HG03135 (cell line): ENCODE measurements at regions not wholly inside any gene's neighbourhood (a gene's known extent, or its start where the extent isn't known, plus 50 kb on each side); places are given as distances from the start of the nearest gene placed in this dataset.

ENCODE experiments used
- ATAC-seq: cut with Tn5 transposase; IDR thresholded peaks from one replicate; pipeline ENCODE4 v1.9.1; 2021; ENCODE audit warnings: mild to moderate bottlenecking, moderate library complexity; ENCODE audit not compliant: unreplicated experiment

- ATAC-seq: no peak
Observed at GRCh38 chr6:164842085-164842484, 467.3 kb downstream of the C6orf118 start.

GRCh38 chr6:164838068-164838615 lies 471.3 kb downstream of the C6orf118 start:
- no peak for ATAC-seq

DNA sequence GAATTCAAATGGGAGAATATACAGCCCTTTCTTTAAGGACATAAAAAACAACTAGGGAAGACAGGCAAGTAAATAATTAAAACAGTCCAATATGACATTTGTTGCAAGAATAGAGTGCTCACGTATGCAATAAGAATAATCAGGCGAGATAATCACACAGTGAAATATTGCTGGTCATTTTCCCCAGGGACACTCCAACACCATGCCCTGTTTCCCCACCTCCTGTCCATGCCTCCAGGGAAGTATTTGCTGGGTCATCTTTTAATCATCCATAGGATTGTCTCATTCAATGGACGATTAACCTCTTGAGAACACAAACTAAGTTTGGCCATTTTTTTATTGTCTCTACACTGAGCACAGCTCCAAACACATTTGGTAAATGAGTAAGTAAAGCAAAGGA lies 472.9 kb downstream of the C6orf118 start:
- ATAC-seq: no peak

GRCh38 chr6:164832410-164832809 lies 477.0 kb downstream of the C6orf118 start:
- no peak for ATAC-seq

DNA sequence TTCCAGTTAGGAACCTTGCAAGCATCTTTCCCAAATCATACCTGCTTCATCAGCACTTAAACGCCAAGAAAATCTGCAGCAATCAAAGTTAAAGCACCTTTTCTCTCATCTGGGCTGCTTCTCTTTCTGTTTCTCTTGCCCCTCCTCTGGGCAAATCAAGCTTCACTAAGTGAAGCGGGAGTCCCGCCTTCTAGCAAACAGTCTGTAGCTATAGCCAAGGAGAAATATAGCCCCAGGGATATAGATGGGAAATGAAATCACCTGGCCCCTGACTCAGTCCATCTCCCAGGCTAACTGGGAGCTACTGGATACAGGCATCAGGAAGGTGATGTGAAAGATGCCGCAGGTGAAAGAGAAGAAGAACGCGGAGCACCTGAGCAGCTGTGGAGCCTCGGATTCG lies 481.9 kb downstream of the C6orf118 start:
- no peak for ATAC-seq

- no peak for ATAC-seq
Observed at GRCh38 chr6:164826831-164827468, 482.5 kb downstream of the C6orf118 start.

DNA sequence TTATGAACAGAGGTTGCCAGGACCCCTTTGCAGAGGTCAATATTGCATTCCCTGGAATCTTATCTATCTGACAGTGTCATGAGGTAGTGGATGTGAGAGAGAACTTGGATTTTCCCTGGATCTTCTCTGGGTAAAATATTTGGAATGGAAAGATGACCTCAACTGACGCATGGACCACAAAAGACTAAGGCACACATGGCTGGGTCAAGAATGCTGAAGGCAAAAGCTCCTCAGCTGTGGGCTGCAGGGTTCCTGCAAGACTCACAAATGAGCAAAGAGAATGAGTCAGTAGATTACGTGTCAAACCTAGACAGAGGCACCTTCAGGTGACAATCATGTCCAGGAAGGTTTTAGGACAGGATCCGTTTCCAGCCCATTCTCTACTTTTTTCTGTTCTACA lies 484.0 kb downstream of the C6orf118 start:
- ATAC-seq: no peak

DNA sequence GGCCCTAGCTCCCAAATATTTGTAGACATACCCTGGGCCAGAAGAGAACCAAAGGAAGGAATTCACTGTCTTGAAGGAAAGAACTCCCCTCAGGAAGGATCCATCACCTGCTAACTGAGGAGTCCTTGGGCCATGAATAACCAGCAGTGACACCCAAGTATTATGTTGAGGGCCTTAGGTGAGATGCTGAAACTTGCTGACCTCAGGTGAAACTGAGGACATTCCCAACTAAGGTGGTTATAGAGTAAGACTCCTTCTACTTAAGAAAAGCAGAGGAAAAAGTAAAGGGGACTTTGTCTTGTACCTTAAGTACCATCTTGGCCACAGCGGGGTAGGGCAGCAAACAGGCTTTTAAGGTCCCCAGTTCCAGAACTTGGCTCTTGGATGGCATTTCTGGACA lies 491.7 kb downstream of the C6orf118 start:
- ATAC-seq: no peak

DNA sequence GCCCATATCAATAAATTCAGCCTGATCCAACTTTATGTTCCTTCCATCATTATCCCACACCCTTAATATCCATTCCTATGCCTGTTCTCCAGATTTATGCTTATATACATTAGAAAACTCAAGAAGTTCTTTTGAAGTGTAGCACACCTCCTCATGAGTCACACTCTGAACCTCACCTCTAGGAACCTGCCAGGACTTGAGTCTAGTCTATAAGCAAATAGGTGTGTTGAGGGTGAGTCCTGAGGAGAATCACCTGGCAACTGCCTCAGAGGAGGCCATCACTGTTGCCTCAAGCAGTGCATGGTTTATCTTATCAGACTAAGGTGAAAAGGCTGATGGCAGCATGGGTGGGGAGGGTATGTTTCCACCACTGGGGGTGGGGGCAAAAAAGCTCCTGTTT lies 496.7 kb downstream of the C6orf118 start:
- no peak for ATAC-seq

DNA sequence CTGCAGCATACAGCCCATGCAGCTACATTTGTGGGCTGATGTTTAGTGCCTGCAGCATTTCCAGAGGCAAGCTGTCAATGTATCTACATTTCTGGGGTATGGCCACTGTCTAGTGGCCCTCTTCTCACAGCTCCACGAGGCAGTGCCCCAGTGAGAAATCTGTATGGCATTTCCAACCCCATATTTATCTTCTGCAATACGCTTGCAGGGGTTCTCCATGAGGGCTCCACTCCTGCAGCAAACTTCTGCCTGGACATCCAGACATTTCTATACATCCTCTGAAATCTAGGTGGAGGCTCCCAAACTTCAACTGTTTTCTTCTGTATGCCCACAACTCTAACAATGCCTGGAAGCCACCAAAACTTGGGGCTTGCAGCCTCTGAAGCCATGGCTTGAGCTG lies 502.3 kb downstream of the C6orf118 start:
- ATAC-seq: no peak

DNA sequence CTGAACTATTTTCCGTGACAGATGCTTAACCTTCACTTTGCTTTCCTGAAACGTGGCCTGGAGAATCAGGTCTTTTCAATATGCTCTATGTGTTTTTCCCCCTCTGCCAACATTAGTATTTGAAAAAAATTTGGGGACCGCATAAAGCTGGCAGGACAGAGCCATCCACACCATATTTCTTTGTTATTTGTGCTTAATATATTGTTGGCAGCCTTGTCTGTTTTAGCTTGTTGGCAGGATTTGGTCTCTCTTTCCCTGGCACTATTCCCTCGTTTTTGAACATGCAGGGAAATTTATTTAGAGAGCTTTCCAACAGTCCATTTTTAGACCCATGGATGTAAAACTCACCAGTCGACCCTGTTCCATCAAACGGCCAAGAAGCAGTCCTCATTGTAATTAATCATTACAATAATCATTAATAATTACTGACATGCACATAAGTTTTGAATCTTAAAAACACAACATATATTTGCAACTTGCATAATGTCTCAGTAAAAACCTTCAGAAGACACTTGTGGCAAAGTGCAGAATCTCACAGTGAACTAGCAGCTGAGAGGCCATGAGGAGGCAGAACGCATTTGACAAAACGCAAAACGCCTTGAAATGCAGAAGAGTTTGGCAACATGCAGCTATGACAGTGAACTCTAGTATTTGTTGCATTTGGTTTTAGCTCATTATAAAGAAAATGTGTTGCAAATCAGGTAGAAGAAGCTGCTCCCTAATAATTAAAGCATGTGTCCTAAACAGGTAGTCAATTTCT lies 514.2 kb downstream of the C6orf118 start:
- no peak for ATAC-seq

DNA sequence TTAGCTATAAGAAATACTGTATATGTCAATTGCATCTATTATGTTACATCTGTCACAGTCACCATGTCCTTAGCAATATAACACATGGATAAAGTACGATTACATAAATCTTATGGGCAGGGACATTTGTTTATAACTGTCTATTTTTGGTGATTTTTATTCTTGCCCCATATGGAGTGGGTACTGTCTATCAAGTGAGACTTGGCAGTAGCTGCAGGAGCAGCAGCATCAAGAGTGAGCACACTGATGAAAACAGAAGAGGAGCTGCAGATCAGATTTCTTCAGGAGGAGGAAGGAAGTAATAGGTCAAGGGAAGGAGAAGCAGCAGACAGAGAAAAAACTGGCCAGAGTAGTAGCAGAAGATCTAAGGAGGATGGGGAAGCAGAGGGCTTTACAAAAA lies 516.7 kb downstream of the C6orf118 start:
- no peak for ATAC-seq

DNA sequence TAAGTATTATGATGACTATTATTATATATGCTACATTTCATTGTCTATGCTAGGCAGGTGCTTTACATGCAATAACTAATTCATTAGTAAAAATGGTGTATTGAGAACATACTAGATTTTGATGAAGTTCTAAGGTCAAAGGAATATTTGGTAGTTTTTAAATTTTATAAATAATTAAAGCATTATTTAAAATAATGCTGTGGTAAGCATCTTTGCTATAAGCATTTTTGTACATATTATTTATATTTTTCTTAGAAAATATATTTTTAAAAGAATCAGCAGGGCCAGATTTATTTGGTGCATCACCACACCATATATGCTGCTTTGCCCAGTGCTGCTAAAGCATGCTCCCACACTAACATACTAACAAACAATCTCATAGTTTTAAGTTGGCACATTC lies 517.9 kb downstream of the C6orf118 start:
- no peak for ATAC-seq

GRCh38 chr6:164763788-164764187 lies 545.6 kb downstream of the C6orf118 start:
- ATAC-seq: no peak

- ATAC-seq: no peak
Observed at GRCh38 chr6:164757451-164757850, 552.0 kb downstream of the C6orf118 start.

DNA sequence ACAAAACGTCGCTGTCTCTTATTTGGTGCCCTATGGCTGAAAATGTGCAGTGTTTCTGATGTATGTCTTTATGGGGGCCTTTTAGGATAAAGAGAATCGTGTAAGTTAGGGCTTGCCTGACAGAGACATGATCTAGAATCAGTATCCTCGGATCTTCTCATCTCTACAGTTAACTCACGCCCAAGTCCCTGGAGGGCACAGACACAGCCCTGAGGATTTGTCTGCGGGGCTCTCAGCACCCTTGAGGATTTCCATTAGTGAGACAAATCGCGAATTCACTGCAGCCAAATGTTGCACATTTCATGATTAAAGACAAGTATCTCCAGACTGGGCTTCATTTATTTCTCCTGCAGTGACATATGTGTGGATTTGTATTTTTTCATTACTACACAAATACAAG lies 552.7 kb downstream of the C6orf118 start:
- ATAC-seq: no peak

GRCh38 chr6:164756142-164756541 lies 553.3 kb downstream of the C6orf118 start:
- no peak for ATAC-seq

GRCh38 chr6:164753517-164753916 lies 555.9 kb downstream of the C6orf118 start:
- no peak for ATAC-seq

- ATAC-seq: no peak
Observed at GRCh38 chr6:164751395-164751794, 558.0 kb downstream of the C6orf118 start.

DNA sequence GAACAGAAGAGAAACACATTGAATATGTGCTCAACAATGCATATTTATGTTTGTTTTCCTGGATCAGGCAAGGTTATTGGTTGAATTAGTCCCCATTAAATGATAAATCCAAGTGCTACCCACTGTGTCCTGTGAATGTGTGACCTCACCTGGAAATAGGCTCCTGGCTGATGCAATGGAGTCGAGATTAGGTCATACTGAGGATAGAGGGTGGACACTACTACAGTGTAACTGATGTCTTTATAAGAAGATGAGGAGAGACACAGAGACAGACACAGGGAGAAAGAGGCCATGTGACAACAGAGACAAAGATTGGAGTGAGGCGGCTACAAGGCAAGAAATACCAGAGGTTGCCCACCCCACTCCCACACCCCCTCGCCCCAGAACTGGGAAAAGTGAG lies 559.3 kb downstream of the C6orf118 start:
- ATAC-seq: no peak

DNA sequence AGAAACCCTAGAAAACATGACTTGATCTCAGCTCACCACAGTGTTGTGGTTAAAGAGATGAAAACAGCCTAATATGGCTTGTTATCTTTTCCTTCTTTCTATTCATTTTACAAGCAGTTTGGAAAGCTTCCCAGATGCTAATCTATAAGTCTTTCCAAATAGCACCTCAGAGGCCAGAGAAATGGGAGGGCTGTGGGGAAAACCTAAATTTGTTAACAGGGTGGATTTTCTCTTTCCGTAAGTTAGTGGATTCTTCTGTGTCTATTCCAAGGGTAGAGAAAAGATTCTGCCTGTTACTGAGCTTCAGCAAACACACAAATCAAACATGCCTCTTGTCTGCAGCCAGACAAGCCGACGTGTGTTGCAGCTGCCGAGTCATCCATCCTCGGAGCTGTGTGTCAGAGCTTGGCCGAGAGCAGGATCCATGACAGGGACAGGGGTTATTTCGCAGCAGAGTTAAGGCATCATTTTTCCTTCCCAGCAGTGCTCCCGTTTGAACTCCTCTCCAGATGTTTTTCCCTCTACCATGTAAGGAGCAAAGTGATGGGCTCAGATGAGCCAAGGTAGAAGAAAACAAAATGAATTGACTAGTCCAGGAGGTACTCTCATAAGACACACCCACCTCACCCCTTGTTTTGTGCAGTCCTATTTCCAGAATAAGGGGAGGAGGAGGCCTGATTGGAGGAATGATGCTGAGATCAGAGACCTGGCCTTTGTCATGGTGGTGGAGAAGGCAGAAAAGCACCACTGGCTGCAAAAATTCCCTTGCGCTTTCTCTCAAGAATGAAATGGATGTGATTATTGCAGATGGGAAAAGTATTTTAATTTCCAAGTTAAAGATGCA lies 560.0 kb downstream of the C6orf118 start:
- ATAC-seq: no peak
